Activated naive CD4-positive, alpha-beta T cell (primary cell): ENCODE measurements at regions not wholly inside any gene's neighbourhood (a gene's known extent, or its start where the extent isn't known, plus 50 kb on each side); places are given as distances from the start of the nearest gene placed in this dataset.

Experiments
- DNase-seq, 4 experiments: peaks; one replicate each; lab custom pipeline; 2025; lab: John Stamatoyannopoulos, UW

DNA sequence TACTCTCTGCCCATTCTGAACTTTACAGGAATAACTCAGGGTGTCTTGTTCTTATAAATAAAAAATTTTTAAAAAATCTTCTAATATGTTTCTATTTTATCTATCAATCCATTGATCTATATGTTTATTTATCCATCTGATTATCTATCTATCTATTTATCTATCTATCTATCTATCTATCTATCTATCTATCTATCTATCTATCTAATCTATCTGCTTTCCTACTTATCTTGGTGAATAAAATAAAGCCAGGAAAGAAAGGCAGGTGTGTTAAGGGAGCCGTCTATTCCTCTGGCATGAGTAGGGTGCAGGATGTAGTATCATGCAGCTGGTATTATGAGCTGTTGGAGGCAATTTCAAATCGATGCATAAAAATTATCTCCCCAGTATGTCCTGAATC, 153.0 kb downstream of the FOXA2 start:
- DNase-seq, result no peak

- DNase-seq, result no peak
These were observed 153.6 kb downstream of the FOXA2 start for GRCh38 chr20:22430746-22431168.

GRCh38 chr20:22430154-22430745, 154.1 kb downstream of the FOXA2 start:
- DNase-seq, result no peak

DNA sequence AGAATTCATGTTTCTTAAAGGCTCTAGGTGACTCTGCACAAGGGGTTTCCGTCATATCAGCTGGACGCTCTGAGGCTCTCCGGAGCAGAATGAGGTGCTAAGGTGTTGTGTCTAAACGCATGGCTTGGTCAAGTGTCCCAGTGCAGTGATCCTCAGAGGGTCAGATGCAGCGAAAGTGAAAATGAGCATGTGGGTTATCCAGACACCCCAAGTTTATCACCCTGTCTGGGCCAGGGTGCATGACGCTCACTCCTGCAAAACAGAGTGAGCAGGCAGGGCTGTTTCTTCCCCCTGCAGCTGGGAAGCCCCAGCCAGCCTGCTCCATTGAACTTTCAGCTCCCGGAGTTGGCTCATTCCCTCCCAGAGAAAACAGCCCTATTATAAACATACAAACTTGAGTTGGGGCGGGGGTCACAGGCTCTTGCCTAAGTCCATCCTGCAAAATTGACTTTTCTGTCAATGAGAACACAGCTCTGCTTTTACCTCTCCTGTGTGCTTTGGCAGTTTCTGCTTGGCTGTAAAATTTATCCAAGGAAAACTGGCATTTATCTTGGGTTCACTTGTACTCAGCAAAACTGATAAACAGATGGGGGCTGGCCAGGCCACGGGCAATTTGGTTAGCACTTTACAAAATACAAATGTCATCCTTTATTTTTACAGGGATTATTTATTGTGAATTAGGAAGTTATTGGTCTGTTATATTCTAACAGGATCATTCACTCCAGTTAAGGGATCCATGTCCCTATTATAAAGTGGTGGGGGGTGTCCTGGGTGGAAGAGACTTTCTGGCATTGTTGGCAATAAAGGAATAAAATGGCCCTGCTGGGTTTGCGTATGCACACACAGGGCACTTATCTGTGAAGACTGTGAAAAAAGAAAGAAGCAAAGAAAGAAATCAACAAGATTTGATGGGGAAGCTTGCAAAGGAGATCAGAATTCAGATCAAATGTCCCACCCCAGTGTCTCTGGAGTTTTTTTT, 154.9 kb downstream of the FOXA2 start:
- DNase-seq, result no peak

- DNase-seq, result no peak
These were observed 156.3 kb downstream of the FOXA2 start for GRCh38 chr20:22428051-22428450.

GRCh38 chr20:22426772-22427171, 157.6 kb downstream of the FOXA2 start:
- no peak for DNase-seq

- no peak for DNase-seq
These were observed 158.8 kb downstream of the FOXA2 start for GRCh38 chr20:22425344-22426295.

GRCh38 chr20:22423190-22423832, 161.1 kb downstream of the FOXA2 start:
- DNase-seq, result no peak

DNA sequence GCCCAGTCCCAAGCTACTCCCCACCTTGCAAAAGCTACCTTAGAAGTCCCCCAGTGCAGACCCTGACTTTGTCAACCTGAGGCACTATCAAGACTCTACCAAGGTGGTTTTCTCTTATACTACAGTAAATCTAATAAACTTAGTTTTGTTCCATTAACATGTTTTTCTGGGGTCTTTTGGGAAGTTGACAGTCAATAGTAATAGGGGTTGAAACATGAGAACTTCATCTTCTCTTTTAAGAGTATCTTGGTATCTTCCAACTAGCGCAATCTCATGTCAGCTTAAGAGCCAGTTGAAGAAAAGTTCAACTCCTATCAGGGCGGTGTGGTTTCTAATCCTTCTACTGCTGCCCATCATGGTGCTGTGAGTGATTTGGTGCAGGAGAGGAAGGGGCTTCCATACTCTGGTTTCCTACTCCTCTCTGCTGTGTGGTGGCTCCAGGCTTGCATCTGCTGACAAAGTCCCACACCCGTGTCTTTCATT, 164.2 kb downstream of the FOXA2 start:
- DNase-seq, result no peak

- no peak for DNase-seq
These were observed 165.6 kb downstream of the FOXA2 start for GRCh38 chr20:22418738-22419137.

DNA sequence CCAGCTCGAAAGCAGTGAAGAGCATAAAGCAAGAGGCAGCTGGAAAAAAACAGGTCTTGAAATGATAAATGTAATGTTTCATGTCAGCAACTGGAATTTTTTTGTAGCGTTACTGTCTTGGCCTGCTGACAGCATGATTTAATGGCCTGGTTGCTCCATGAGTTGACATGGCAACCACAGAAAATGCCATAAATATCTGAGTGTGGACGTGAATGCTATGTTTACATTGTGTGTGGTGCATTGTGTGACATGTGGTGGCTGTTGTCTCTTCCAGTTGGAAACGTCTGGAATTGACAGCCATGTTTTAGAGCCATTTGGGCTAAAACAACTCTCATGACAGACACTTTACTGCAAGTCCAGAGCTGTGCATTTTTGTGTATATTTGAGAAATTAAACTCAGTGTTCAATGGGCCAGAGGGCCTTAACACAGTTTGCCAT, 170.0 kb downstream of the FOXA2 start:
- DNase-seq, result no peak

DNA sequence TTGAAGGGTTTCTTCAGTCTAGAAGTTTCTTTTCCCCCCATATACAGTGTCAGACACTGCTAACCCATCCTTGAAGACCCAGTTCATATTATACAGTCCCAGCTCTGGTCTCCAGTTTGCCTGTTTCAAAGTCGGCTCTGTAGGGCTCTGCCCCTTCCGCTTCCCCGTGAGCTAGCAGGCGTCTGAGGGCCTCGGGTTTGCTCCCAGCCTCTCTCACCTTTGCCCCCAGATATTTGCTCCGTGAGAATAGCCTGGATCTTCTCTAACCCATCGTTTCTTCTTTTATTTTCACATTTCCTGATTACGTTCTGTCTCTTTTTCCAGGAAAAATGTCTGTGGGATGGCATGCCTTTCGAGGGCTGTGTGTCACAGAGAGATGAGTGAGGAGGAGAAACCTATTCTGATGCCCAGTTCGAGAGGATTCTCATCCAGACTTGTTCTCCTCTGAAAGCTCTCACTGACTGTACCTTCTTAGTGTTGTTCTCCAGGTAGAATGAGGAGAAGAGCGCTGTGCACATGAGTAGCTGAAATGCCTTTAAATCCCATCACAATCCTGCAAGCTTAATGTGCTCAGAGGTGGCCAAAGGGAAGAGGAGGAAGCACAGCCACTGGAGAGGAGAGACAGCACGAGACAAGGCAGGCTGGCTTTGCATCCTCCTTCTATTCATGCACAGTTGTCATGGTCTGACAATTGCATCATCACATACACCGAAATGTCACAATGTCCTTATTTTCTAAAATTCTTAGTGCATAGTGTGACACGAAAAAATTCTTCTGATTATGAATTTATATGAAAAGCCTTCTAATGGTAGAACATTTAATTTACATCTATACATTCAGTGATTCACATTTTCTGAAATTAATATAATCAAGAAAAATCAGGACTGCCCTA, 171.1 kb downstream of the FOXA2 start:
- no peak for DNase-seq

DNA sequence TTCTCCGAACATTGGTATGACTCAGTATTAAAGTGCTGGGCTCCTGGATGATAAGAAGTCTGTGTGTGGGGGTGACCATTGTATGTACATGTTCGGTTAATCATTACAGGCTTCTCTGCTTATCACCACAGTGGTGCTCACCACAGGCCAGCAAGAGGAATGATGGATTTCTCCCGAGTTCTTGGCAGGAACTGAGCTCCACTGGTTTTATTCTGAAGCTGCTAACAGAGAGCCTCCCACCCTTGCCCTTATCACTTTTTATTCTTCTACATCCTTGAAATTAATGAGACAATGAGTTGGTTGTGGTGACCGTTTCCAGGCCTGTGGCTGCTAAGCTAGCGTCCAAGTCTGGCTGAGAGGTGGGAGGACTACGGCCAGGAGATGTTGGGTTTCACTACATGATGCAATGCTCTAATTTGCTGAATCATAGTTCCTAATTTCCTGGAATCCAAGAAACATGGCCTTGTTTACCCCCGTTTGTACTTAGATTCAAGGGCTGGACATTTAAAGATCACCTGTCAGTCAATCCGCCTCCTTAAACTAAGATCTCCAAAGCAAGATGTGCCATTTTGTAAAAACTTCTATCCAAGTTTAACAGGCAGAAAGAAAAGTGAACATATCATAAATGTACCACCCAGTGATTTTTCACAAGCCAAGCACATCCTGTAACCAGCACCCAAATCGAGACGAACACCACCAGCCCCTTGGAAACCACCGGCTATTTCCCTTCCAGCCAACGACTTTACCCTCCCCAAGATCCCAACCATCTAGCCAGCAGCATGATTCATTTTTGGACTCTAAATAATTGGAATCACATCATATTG, 172.5 kb downstream of the FOXA2 start:
- no peak for DNase-seq

DNA sequence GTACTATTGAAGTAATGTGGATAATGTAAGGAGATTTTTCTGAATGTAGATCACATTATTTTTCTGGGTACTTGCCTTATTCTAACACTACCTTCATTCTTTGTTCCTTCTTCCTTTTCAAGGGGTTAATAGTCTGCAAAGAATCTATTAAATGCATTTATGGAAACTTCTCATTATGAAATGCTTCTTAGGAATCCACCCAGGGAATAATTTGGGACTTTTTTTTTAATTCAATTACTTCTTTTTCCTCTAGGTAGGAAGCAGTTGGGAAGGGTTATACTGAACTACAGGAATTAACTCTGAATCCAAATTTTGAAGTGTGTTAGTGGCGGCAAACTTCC, 173.1 kb downstream of the FOXA2 start:
- DNase-seq, result no peak

DNA sequence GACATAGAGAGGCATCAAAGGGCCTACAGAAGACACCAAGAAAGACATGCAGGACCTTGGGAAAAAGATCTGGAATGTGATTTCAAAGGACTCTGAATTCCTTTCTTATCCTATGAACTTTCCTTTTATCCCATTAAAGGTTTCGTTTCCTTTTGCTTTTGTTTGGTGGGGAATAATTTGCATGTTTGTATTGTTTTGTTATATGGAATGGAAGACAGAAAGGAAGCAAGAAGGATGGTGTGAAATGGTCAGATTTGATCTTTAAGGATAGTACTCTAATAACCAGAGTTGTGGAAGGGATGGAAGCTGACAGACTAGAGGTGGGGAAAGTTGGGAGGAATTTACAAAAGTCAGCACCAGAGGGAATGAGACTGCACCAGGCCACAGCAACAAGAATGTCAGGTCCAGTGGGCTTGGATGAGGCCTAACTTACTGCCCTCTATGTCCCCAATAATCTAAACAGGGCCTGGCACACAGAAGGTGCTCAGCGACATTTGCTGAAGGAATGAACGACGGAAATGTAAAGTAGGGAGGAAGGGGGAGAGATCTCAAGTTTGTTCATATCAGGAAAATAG, 173.7 kb downstream of the FOXA2 start:
- no peak for DNase-seq

DNA sequence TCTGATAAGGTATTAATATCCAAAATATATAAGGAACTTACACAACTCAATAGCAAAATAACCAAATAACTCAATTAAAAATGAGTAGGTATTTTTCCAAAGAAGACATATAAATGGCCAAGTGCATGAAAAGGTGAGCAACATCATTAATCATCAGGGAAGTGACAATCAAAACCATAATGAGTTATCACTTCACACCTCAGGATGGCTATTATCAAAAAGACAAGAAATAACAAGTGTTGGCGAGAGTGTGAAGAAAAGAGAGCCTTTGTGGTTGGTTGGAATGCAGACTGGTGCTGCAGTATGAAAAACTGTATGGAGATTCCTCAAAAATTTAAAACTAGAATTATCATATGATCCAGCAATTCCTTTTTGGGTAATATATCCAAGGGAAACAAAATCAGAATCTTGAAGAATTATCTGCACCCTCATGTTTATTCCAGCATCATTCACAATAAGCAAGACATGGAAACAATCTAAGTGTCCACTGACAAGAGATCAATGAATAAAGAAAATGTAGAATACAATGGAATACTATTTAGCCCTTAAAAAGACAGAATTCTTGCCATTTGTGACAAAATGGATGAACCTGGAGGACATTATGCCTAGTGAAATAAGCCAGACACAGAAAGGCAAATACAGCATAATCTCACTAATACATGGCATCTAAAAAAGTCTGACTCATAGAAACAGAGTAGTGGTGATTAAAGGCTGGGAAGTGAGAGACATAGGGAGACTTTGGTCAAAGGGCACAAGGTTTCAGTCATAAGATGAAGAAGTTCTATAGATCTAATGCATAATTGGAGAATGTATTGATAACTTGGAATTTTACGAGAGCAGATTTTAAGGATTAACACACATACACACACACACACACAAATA, 175.6 kb downstream of the FOXA2 start:
- DNase-seq, result no peak

DNA sequence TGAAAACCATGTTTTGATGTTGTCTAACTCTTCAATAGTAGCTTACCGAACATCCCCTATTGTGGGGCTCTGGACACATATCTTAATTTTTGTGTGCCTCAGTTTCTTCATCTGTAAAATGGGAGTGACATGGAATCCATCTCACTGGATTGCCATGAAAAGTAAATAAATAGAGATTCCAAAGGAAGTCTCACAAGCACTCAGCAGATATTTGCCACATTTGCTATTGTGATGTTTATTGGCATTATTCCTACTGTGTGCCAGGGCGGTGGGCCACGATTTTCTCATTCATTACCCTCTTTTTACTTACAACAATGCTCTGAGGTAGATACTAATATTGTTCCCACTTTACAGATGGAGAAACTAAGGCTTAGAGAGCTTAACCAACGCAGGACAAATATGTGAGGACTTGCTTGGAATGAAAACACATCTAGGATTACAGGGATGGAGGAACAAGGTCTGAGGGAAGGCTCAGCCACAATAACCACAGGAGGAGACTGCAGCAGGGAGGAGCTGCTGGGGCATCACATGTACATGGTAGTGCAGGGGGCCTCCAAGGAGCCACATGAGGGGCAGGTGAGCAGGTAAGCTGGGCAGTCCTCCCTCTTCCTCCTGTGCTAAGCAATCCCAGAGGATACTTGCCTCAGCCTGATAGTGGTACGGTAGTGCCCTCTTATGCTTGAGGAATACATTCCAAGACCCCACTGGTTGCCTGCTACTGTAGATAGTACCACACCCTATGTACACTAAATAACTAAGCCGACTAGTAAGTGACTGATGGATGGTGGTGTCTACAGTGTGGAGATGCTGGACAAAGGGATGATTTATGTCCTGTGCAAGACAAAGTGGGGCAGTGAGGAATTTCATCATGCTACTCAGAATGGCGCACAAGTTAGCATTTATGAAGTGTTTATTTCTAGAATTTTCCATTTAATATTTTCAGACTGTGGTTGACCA, 176.9 kb downstream of the FOXA2 start:
- no peak for DNase-seq
